GM23338 (cell line): ENCODE measurements at regions not wholly inside any gene's neighbourhood (a gene's known extent, or its start where the extent isn't known, plus 50 kb on each side); places are given as distances from the start of the nearest gene placed in this dataset.

Source experiments
- ATAC-seq: fragments of 200-7000 bp; cut with Tn5 transposase; 3 replicates; pipeline ENCODE4 v1.9.1; 2020
- DNase-seq: peaks from one replicate; pipeline ENCODE4 v3.0.0-alpha.2; 2015; ENCODE audit warnings: low spot score
- H2AFZ ChIP-seq: fragments of 200-600 bp; sonication (generic); 2 replicates; pipeline ENCODE4 v1.8.0; 2016; ENCODE audit warnings: antibody characterized with exemption, mild to moderate bottlenecking, moderate library complexity
- H3F3A ChIP-seq: fragments of 200-600 bp; sonication (generic); replicated peaks from 2 replicates; pipeline ENCODE4 v1.8.0; 2017; ENCODE audit warnings: antibody characterized with exemption, mixed run types, low read depth
- H3K27ac ChIP-seq: fragments of 200-600 bp; sonication (generic); 2 replicates; pipeline ENCODE4 v1.6.1; 2016; ENCODE audit warnings: low read depth
- H3K27me3 ChIP-seq: fragments of 200-600 bp; sonication (generic); 2 replicates; pipeline ENCODE4 v1.8.0; 2016; ENCODE audit warnings: mild to moderate bottlenecking, mixed run types, moderate library complexity; ENCODE audit not compliant: insufficient read depth
- H3K36me3 ChIP-seq: fragments of 200-600 bp; sonication (generic); 2 replicates; pipeline ENCODE4 v1.8.0; 2016; ENCODE audit warnings: mild to moderate bottlenecking; ENCODE audit not compliant: insufficient read depth
- H3K4me1 ChIP-seq: fragments of 200-600 bp; sonication (generic); 2 replicates; pipeline ENCODE4 v1.8.0; 2016; ENCODE audit warnings: mild to moderate bottlenecking, moderate library complexity; ENCODE audit not compliant: insufficient read depth
- H3K4me2 ChIP-seq: fragments of 200-600 bp; sonication (generic); 2 replicates; pipeline ENCODE4 v1.7.1; 2017; ENCODE audit warnings: mixed run types
- H3K4me3 ChIP-seq: fragments of 200-600 bp; sonication (generic); 2 replicates; pipeline ENCODE4 v1.6.1; 2016; ENCODE audit warnings: mixed run types
- H3K79me2 ChIP-seq: fragments of 200-600 bp; sonication (generic); replicated peaks from 2 replicates; pipeline ENCODE4 v1.8.0; 2017; ENCODE audit warnings: mild to moderate bottlenecking; ENCODE audit not compliant: insufficient read depth
- H3K9me2 ChIP-seq: fragments of 200-600 bp; sonication (generic); 2 replicates; pipeline ENCODE4 v1.8.0; 2017; ENCODE audit not compliant: insufficient read depth
- H4K20me1 ChIP-seq: fragments of 200-600 bp; sonication (generic); replicated peaks from 2 replicates; pipeline ENCODE4 v1.8.0; 2017; ENCODE audit warnings: mild to moderate bottlenecking; ENCODE audit not compliant: insufficient read depth
- H3K27ac Mint-ChIP-seq: 2 replicates; pipeline ENCODE4 v1.8.0; 2020; ENCODE audit warnings: inconsistent platforms, mild to moderate bottlenecking, moderate library complexity, mixed read lengths
- H3K27me3 Mint-ChIP-seq: 3 replicates; pipeline ENCODE4 v1.8.0; 2022; ENCODE audit warnings: low read depth, mild to moderate bottlenecking, moderate library complexity, mixed read lengths, inconsistent platforms; ENCODE audit not compliant: insufficient read depth, poor library complexity
- H3K36me3 Mint-ChIP-seq: 3 replicates; pipeline ENCODE4 v1.8.0; 2021; ENCODE audit warnings: low read depth, mild to moderate bottlenecking, inconsistent platforms, moderate library complexity, mixed read lengths
- H3K4me1 Mint-ChIP-seq: 3 replicates; pipeline ENCODE4 v1.8.0; 2020; ENCODE audit warnings: mild to moderate bottlenecking, inconsistent platforms, mixed read lengths
- H3K4me3 Mint-ChIP-seq: 3 replicates; pipeline ENCODE4 v1.8.0; 2021; ENCODE audit warnings: moderate library complexity, mild to moderate bottlenecking, inconsistent platforms, mixed read lengths
- H3K9me3 Mint-ChIP-seq: 3 replicates; pipeline ENCODE4 v1.8.0; 2020; ENCODE audit warnings: moderate library complexity, mild to moderate bottlenecking, inconsistent platforms, mixed read lengths
- EZH2 ChIP-seq: fragments of 200-600 bp; sonication (generic); IDR thresholded peaks from one replicate; pipeline ENCODE4 v1.8.0; 2017; ENCODE audit warnings: antibody characterized with exemption, mild to moderate bottlenecking, low read depth; ENCODE audit not compliant: unreplicated experiment
- JUNB ChIP-seq: IDR thresholded peaks from one replicate; pipeline ENCODE4 v1.6.1; 2016; ENCODE audit warnings: antibody characterized with exemption; ENCODE audit not compliant: unreplicated experiment
- POLR2AphosphoS5 ChIP-seq: IDR thresholded peaks from 2 replicates; pipeline ENCODE4 v1.6.1; 2016; ENCODE audit warnings: antibody characterized with exemption, low read depth
- REST ChIP-seq: IDR thresholded peaks from one replicate; pipeline ENCODE4 v1.6.1; 2018; ENCODE audit warnings: antibody characterized with exemption; ENCODE audit not compliant: unreplicated experiment
- ZNF462 ChIP-seq: fragments of 250-450 bp; sonication (Bioruptor Pico); IDR thresholded peaks from 2 replicates; pipeline ENCODE4 v1.5.0; 2020; ENCODE audit warnings: mild to moderate bottlenecking, moderate library complexity

- no peak overlapping the region for H3K27ac ChIP-seq
- no peaks in the 10 kb centered on the region for H4K20me1 ChIP-seq
- no peak for TF ChIP-seq POLR2AphosphoS5
- TF ChIP-seq EZH2: no peak
- TF ChIP-seq JUNB: no peak
- no peak for TF ChIP-seq REST
- no peak for TF ChIP-seq ZNF462 (CRISPR knock-in tag)
- no peak overlapping the region for H3K4me3 Mint-ChIP-seq
- no peaks in the 10 kb centered on the region; the same call in 2 of the 3 replicates for H3K36me3 Mint-ChIP-seq
- H3K4me3 ChIP-seq: no peak overlapping the region
- H3K9me2 ChIP-seq: peaks cover 12% of the 10 kb centered on the region; the same call in 1 of the 2 replicates
- no peak overlapping the region for H2AFZ ChIP-seq
- no peaks in the 10 kb centered on the region for H3K79me2 ChIP-seq
- H3K4me1 Mint-ChIP-seq: peaks cover 7% of the 10 kb centered on the region
- H3K4me1 ChIP-seq: no peaks in the 10 kb centered on the region
- H3K27me3 ChIP-seq: no peaks in the 10 kb centered on the region
- no peaks in the 10 kb centered on the region for H3K36me3 ChIP-seq
- peaks cover 2% of the 10 kb centered on the region for H3K27me3 Mint-ChIP-seq
- no peak overlapping the region for H3K4me2 ChIP-seq
- no peak overlapping the region for H3K27ac Mint-ChIP-seq
- no peaks in the 10 kb centered on the region for H3F3A ChIP-seq
- ATAC-seq: no peak
- DNase-seq: no peak
- no peaks in the 10 kb centered on the region for H3K9me3 Mint-ChIP-seq
These were observed 59.7 kb upstream of the HMHB1 start for GRCh38 chr5:143752165-143752850.
